ENCODE measurements at regions not wholly inside any gene's neighbourhood (a gene's known extent, or its start where the extent isn't known, plus 50 kb on each side); places are given as distances from the start of the nearest gene placed in this dataset.
"Not testable (repeated sequence)": the region's sequence is repeated elsewhere in the genome, so short reads cannot be mapped to it uniquely, and the experiment has no call there.

GRCh38 chr7:68967598-68967997 is 630.7 kb upstream of the AUTS2 start:
- Mint-ChIP-seq H3K36me3 (no peaks in the 10 kb centered on the region), H3K4me3 (no peak overlapping the region), H3K27me3 (no peaks in the 10 kb centered on the region), H3K9me3 (peaks cover 0 to 17% (median 12%) of the 10 kb centered on the region in 8 donors), H3K4me1 (no peaks in the 10 kb centered on the region), H3K27ac (no peak overlapping the region)
- CTCF ChIA-PET (ENCODE audit: partially characterized antibody), result no interaction called here
- H3K36me3 ChIP-seq (ENCODE audit: insufficient read depth, low read length), result no peaks in the 10 kb centered on the region
- no peaks in the 10 kb centered on the region for H3K27me3 ChIP-seq (ENCODE audit: insufficient read depth, low read length)
- H3K4me3 ChIP-seq (ENCODE audit: low read length in 2 of 2), result no peak overlapping the region
- no peak overlapping the region for H3K27ac ChIP-seq (ENCODE audit: low read depth, low read length)
- H3K4me1 ChIP-seq (ENCODE audit: insufficient read depth, low read length), result no peaks in the 10 kb centered on the region
- H3K9me3 ChIP-seq (ENCODE audit: control insufficient read depth in 1 of 2, low read length in 2 of 2), result no peaks in the 10 kb centered on the region
- POLR2A ChIA-PET (ENCODE audit: partially characterized antibody), result no interaction called here
- DNase-seq, result no peak
- intact Hi-C loops (cut with micrococcal nuclease), result no loop called here

- H3K27ac Mint-ChIP-seq, result no peak overlapping the region
- H3K9me3 Mint-ChIP-seq, result peaks cover 0 to 18% (median 11%) of the 10 kb centered on the region in 8 donors
- no peak overlapping the region for H3K27ac ChIP-seq (ENCODE audit: low read depth, low read length)
- no peaks in the 10 kb centered on the region for H3K9me3 ChIP-seq (ENCODE audit: control insufficient read depth in 1 of 2, low read length in 2 of 2)
- no peaks in the 10 kb centered on the region for H3K36me3 ChIP-seq (ENCODE audit: insufficient read depth, low read length)
- ChIA-PET CTCF (ENCODE audit: partially characterized antibody) (no interaction called here), POLR2A (ENCODE audit: partially characterized antibody) (no interaction called here)
- intact Hi-C loops (cut with micrococcal nuclease), result no loop called here
- H3K36me3 Mint-ChIP-seq, result no peaks in the 10 kb centered on the region
- no peaks in the 10 kb centered on the region for H3K27me3 ChIP-seq (ENCODE audit: insufficient read depth, low read length)
- no peak overlapping the region for H3K4me3 Mint-ChIP-seq
- H3K4me1 ChIP-seq (ENCODE audit: insufficient read depth, low read length), result no peaks in the 10 kb centered on the region
- H3K4me1 Mint-ChIP-seq, result no peaks in the 10 kb centered on the region
- no peak overlapping the region for H3K4me3 ChIP-seq (ENCODE audit: low read length in 2 of 2)
- no peaks in the 10 kb centered on the region for H3K27me3 Mint-ChIP-seq
- no peak for DNase-seq
These were observed 628.7 kb upstream of the AUTS2 start for GRCh38 chr7:68969571-68969970.

- intact Hi-C loops (cut with micrococcal nuclease), result no loop called here
- Histone ChIP-seq H3K9me3 (ENCODE audit: control insufficient read depth in 1 of 2, low read length in 2 of 2) (no peaks in the 10 kb centered on the region), H3K27me3 (ENCODE audit: insufficient read depth, low read length) (no peaks in the 10 kb centered on the region), H3K36me3 (ENCODE audit: insufficient read depth, low read length) (no peaks in the 10 kb centered on the region), H3K27ac (ENCODE audit: low read depth, low read length) (no peak overlapping the region), H3K4me1 (ENCODE audit: insufficient read depth, low read length) (no peaks in the 10 kb centered on the region), H3K4me3 (ENCODE audit: low read length in 2 of 2) (no peak overlapping the region)
- POLR2A ChIA-PET (ENCODE audit: partially characterized antibody), result no interaction called here
- Mint-ChIP-seq H3K9me3 (peaks cover 0 to 20% (median 10%) of the 10 kb centered on the region in 8 donors), H3K27ac (no peak overlapping the region), H3K27me3 (no peaks in the 10 kb centered on the region), H3K36me3 (no peaks in the 10 kb centered on the region), H3K4me1 (no peaks in the 10 kb centered on the region), H3K4me3 (no peak overlapping the region)
- CTCF ChIA-PET (ENCODE audit: partially characterized antibody), result no interaction called here
- no peak for DNase-seq
These were observed 626.5 kb upstream of the AUTS2 start for GRCh38 chr7:68971634-68972340.

GRCh38 chr7:68977385-68978055 is 620.8 kb upstream of the AUTS2 start:
- Mint-ChIP-seq H3K9me3 (peaks cover 4 to 19% (median 9%) of the 10 kb centered on the region in 8 donors), H3K36me3 (no peaks in the 10 kb centered on the region), H3K27me3 (no peaks in the 10 kb centered on the region), H3K27ac (no peak overlapping the region), H3K4me3 (no peak overlapping the region), H3K4me1 (no peaks in the 10 kb centered on the region)
- Histone ChIP-seq H3K9me3 (ENCODE audit: control insufficient read depth in 1 of 2, low read length in 2 of 2) (no peaks in the 10 kb centered on the region), H3K4me3 (ENCODE audit: low read length in 2 of 2) (no peak overlapping the region), H3K4me1 (ENCODE audit: insufficient read depth, low read length) (no peaks in the 10 kb centered on the region), H3K27ac (ENCODE audit: low read depth, low read length) (no peak overlapping the region), H3K27me3 (ENCODE audit: insufficient read depth, low read length) (no peaks in the 10 kb centered on the region), H3K36me3 (ENCODE audit: insufficient read depth, low read length) (no peaks in the 10 kb centered on the region)
- intact Hi-C loops (cut with micrococcal nuclease), result no loop called here
- ChIA-PET CTCF (ENCODE audit: partially characterized antibody) (no interaction called here), POLR2A (ENCODE audit: partially characterized antibody) (no interaction called here)
- no peak for DNase-seq

- Mint-ChIP-seq H3K27ac (no peak overlapping the region), H3K36me3 (no peaks in the 10 kb centered on the region), H3K9me3 (peaks cover 6 to 19% (median 13%) of the 10 kb centered on the region in 8 donors), H3K27me3 (no peaks in the 10 kb centered on the region), H3K4me1 (no peaks in the 10 kb centered on the region), H3K4me3 (no peak overlapping the region)
- Histone ChIP-seq H3K4me1 (ENCODE audit: insufficient read depth, low read length) (no peaks in the 10 kb centered on the region), H3K4me3 (ENCODE audit: low read length in 2 of 2) (no peak overlapping the region), H3K9me3 (ENCODE audit: control insufficient read depth in 1 of 2, low read length in 2 of 2) (no peaks in the 10 kb centered on the region), H3K27ac (ENCODE audit: low read depth, low read length) (no peak overlapping the region), H3K27me3 (ENCODE audit: insufficient read depth, low read length) (no peaks in the 10 kb centered on the region), H3K36me3 (ENCODE audit: insufficient read depth, low read length) (no peaks in the 10 kb centered on the region)
- ChIA-PET POLR2A (ENCODE audit: partially characterized antibody) (no interaction called here), CTCF (ENCODE audit: partially characterized antibody) (no interaction called here)
- intact Hi-C loops (cut with micrococcal nuclease), result no loop called here
- no peak for DNase-seq
These were observed 619.6 kb upstream of the AUTS2 start for GRCh38 chr7:68978710-68979109.

- H3K4me1 ChIP-seq (ENCODE audit: insufficient read depth, low read length), result no peaks in the 10 kb centered on the region
- H3K36me3 ChIP-seq (ENCODE audit: insufficient read depth, low read length), result no peaks in the 10 kb centered on the region
- DNase-seq, result no peak
- no peak overlapping the region for H3K27ac ChIP-seq (ENCODE audit: low read depth, low read length)
- Mint-ChIP-seq H3K9me3 (peaks cover 6 to 21% (median 13%) of the 10 kb centered on the region in 8 donors), H3K27ac (no peak overlapping the region), H3K4me3 (no peak overlapping the region), H3K27me3 (no peaks in the 10 kb centered on the region), H3K4me1 (no peaks in the 10 kb centered on the region), H3K36me3 (no peaks in the 10 kb centered on the region)
- no peaks in the 10 kb centered on the region for H3K27me3 ChIP-seq (ENCODE audit: insufficient read depth, low read length)
- no peaks in the 10 kb centered on the region for H3K9me3 ChIP-seq (ENCODE audit: control insufficient read depth in 1 of 2, low read length in 2 of 2)
- intact Hi-C loops (cut with micrococcal nuclease), result no loop called here
- CTCF ChIA-PET (ENCODE audit: partially characterized antibody), result no interaction called here
- POLR2A ChIA-PET (ENCODE audit: partially characterized antibody), result no interaction called here
- no peak overlapping the region for H3K4me3 ChIP-seq (ENCODE audit: low read length in 2 of 2)
These were observed 618.3 kb upstream of the AUTS2 start for GRCh38 chr7:68980011-68980410.

GRCh38 chr7:68980432-68980831 is 617.8 kb upstream of the AUTS2 start:
- POLR2A ChIA-PET (ENCODE audit: partially characterized antibody); H3K27ac Mint-ChIP-seq; H3K36me3 Mint-ChIP-seq; H3K36me3 ChIP-seq (ENCODE audit: insufficient read depth, low read length); H3K4me1 ChIP-seq (ENCODE audit: insufficient read depth, low read length); H3K27ac ChIP-seq (ENCODE audit: low read depth, low read length); H3K9me3 ChIP-seq (ENCODE audit: control insufficient read depth in 1 of 2, low read length in 2 of 2); H3K27me3 Mint-ChIP-seq; H3K4me1 Mint-ChIP-seq; H3K4me3 Mint-ChIP-seq; H3K27me3 ChIP-seq (ENCODE audit: insufficient read depth, low read length); DNase-seq; CTCF ChIA-PET (ENCODE audit: partially characterized antibody); intact Hi-C loops (cut with micrococcal nuclease); H3K4me3 ChIP-seq (ENCODE audit: low read length in 2 of 2): not testable (repeated sequence)
- H3K9me3 Mint-ChIP-seq, result peaks cover 6 to 21% (median 15%) of the 10 kb centered on the region in 8 donors
